SU-DHL-6 (cell line): ENCODE measurements at regions not wholly inside any gene's neighbourhood (a gene's known extent, or its start where the extent isn't known, plus 50 kb on each side); places are given as distances from the start of the nearest gene placed in this dataset.

ENCODE experiments used
- H2AFZ ChIP-seq: fragments of 200-600 bp; sonication (generic); 2 replicates; pipeline ENCODE4 v1.6.1; 2014; ENCODE audit warnings: low read depth, mild to moderate bottlenecking, moderate library complexity, mixed read lengths, antibody characterized with exemption, low read length; ENCODE audit not compliant: severe bottlenecking
- H3F3A ChIP-seq: fragments of 200-600 bp; shearing (Covaris generic); 2 replicates; pipeline ENCODE4 v1.6.0; 2016; ENCODE audit warnings: antibody characterized with exemption, mild to moderate bottlenecking; ENCODE audit not compliant: insufficient read depth
- H3K27ac ChIP-seq: fragments of 200-600 bp; sonication (generic); 2 replicates; pipeline ENCODE4 v1.5.1; 2016; ENCODE audit warnings: low read depth, mild to moderate bottlenecking, low read length, moderate library complexity, mixed read lengths
- H3K27me3 ChIP-seq: fragments of 200-600 bp; sonication (generic), shearing (Covaris generic); 2 replicates; pipeline ENCODE4 v1.6.0; 2014; ENCODE audit warnings: mild to moderate bottlenecking, low read length
- H3K36me3 ChIP-seq: fragments of 200-600 bp; sonication (generic); 2 replicates; pipeline ENCODE4 v1.6.1; 2014; ENCODE audit warnings: mild to moderate bottlenecking, low read length, mixed read lengths
- H3K4me2 ChIP-seq: fragments of 300-600, 200-600 bp; shearing (Covaris generic), sonication (generic); 2 replicates; pipeline ENCODE4 v1.6.0; 2014; ENCODE audit warnings: low read length, low read depth, mild to moderate bottlenecking; ENCODE audit not compliant: poor library complexity, severe bottlenecking
- H3K4me3 ChIP-seq: fragments of 200-600 bp; sonication (generic); 2 replicates; pipeline ENCODE4 v1.5.1; 2014; ENCODE audit warnings: antibody characterized with exemption, low read length, mild to moderate bottlenecking, mixed read lengths; ENCODE audit not compliant: insufficient read depth, poor library complexity, severe bottlenecking
- H3K79me2 ChIP-seq: fragments of 200-600 bp; sonication (generic); 2 replicates; pipeline ENCODE4 v1.6.1; 2014; ENCODE audit warnings: mild to moderate bottlenecking, low read length, moderate library complexity; ENCODE audit not compliant: insufficient read depth
- H3K9ac ChIP-seq: fragments of 200-600 bp; sonication (generic); 2 replicates; pipeline ENCODE4 v1.7.0; 2014; ENCODE audit warnings: mild to moderate bottlenecking, low read length
- H3K9me2 ChIP-seq: fragments of 200-600 bp; sonication (generic); replicated peaks from 2 replicates; pipeline ENCODE4 v1.6.1; 2014; ENCODE audit warnings: low read length; ENCODE audit not compliant: insufficient read depth
- H3K9me3 ChIP-seq: fragments of 200-600 bp; sonication (generic); 2 replicates; pipeline ENCODE4 v1.6.1; 2014; ENCODE audit warnings: low read length, mixed read lengths; ENCODE audit not compliant: insufficient read depth
- H4K20me1 ChIP-seq: fragments of 200-600 bp; sonication (generic); 2 replicates; pipeline ENCODE4 v1.6.1; 2014; ENCODE audit warnings: low read depth, mild to moderate bottlenecking, antibody characterized with exemption, low read length, moderate library complexity, mixed read lengths
- CTCF ChIP-seq: fragments of 200-600 bp; sonication (generic); IDR thresholded peaks from one replicate; pipeline ENCODE4 v1.5.1; 2017; ENCODE audit warnings: antibody characterized with exemption, mild to moderate bottlenecking, low read length, moderate library complexity; ENCODE audit not compliant: insufficient read depth, poor library complexity, severe bottlenecking
- EZH2phosphoT487 ChIP-seq: fragments of 200-600 bp; sonication (generic), shearing (Covaris generic); conservative IDR thresholded peaks from 2 replicates; pipeline ENCODE4 v1.6.1; 2018; ENCODE audit warnings: mild to moderate bottlenecking, antibody characterized with exemption, low read length, moderate library complexity, mixed read lengths

DNA sequence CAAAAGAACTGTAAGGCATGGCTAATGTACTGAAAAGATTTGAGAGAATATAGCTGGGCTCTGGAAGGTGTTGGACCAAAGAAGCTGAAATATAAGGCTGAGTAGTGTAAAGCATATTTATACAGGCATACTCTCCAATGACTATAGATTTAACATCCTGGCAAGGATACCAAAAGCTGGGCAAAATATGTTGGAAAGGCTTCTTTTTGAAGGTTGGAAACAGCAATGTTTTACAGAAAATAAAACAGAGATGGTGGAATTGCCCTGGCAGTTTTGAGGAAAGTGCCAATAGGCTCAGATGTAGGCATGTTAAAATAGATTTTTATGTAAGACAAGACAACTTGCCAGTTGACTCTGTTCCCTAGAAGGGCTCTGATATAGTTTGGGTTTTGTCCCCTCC, 184.1 kb upstream of the SHISA6 start:
- no peak overlapping the region for H2AFZ ChIP-seq
- no peaks in the 10 kb centered on the region for H3F3A ChIP-seq
- no peak overlapping the region for H3K4me2 ChIP-seq
- TF ChIP-seq EZH2phosphoT487 (no peak), CTCF (no peak)
- no peaks in the 10 kb centered on the region for H3K79me2 ChIP-seq
- H4K20me1 ChIP-seq = no peaks in the 10 kb centered on the region
- H3K9me2 ChIP-seq = no peaks in the 10 kb centered on the region
- no peak overlapping the region for H3K4me3 ChIP-seq
- H3K27ac ChIP-seq = no peak overlapping the region
- H3K27me3 ChIP-seq = no peaks in the 10 kb centered on the region; the same call in 1 of the 2 replicates
- no peaks in the 10 kb centered on the region for H3K9me3 ChIP-seq
- H3K36me3 ChIP-seq = no peaks in the 10 kb centered on the region
- no peak overlapping the region for H3K9ac ChIP-seq

DNA sequence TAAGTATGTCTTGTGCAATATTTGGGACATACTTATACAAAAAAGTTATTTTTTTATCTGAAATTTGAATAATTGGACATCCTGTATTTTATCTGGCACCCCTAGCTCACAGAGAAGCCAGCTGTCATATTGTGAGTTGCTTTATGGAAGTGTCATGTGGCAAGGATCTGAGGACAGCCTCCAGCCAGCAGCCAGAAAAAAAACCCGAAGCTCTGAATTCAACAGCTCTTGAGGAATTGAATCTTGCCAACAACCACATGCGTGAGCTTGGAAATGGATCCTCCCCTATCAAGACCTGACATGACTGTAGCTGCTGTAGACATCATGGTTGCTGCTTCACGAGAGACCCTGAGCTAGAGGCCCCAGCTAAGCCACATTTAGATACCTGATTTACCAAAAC, 187.2 kb upstream of the SHISA6 start:
- Histone ChIP-seq H3K4me3 (no peak overlapping the region), H3K79me2 (no peaks in the 10 kb centered on the region), H3K27me3 (no peaks in the 10 kb centered on the region), H3K27ac (no peak overlapping the region), H3K4me2 (no peak overlapping the region), H2AFZ (no peak overlapping the region), H4K20me1 (no peaks in the 10 kb centered on the region), H3K36me3 (no peaks in the 10 kb centered on the region), H3F3A (no peaks in the 10 kb centered on the region), H3K9me2 (no peaks in the 10 kb centered on the region), H3K9ac (no peak overlapping the region), H3K9me3 (no peaks in the 10 kb centered on the region)
- TF ChIP-seq EZH2phosphoT487 (no peak), CTCF (no peak)

DNA sequence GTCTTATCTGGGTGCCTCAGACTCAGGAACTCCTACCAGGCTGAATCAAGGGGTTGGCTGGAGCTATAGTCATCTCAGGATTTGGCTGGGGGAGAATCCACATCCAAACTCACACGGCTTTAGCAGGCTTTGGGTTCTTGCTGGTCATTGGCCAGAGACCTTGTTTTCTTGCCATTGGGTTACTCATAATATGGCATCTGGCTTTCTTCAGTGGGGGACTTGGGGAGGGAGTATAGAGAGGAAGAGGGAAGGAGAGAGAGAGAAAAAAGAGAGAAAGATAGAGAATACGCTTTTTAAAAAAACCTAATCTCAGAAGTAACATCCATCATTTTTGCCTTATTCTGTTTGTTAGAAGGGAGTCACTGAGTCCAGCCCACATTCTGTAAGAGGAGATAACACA, 191.5 kb upstream of the SHISA6 start:
- Histone ChIP-seq H3K9me2 (no peaks in the 10 kb centered on the region), H4K20me1 (no peaks in the 10 kb centered on the region), H3K4me3 (no peak overlapping the region), H3K36me3 (no peaks in the 10 kb centered on the region), H3K27me3 (no peaks in the 10 kb centered on the region), H3K79me2 (no peaks in the 10 kb centered on the region), H3K9ac (no peak overlapping the region), H3K27ac (no peak overlapping the region), H3K9me3 (no peaks in the 10 kb centered on the region), H2AFZ (no peak overlapping the region), H3F3A (no peaks in the 10 kb centered on the region), H3K4me2 (no peak overlapping the region)
- no peak for TF ChIP-seq EZH2phosphoT487
- TF ChIP-seq CTCF = no peak

- Histone ChIP-seq H3K27me3 (no peaks in the 10 kb centered on the region), H3K9ac (no peak overlapping the region), H3K27ac (no peak overlapping the region), H3K79me2 (no peaks in the 10 kb centered on the region), H3K4me2 (no peak overlapping the region), H3K9me2 (no peaks in the 10 kb centered on the region), H3F3A (no peaks in the 10 kb centered on the region), H3K9me3 (no peaks in the 10 kb centered on the region), H3K36me3 (no peaks in the 10 kb centered on the region), H3K4me3 (no peak overlapping the region), H4K20me1 (no peaks in the 10 kb centered on the region), H2AFZ (no peak overlapping the region)
- no peak for TF ChIP-seq CTCF
- TF ChIP-seq EZH2phosphoT487 = no peak
These were observed 193.8 kb upstream of the SHISA6 start for GRCh38 chr17:11047228-11047627.
